Large intestine (tissue), 3 donors: ENCODE measurements at regions not wholly inside any gene's neighbourhood (a gene's known extent, or its start where the extent isn't known, plus 50 kb on each side); places are given as distances from the start of the nearest gene placed in this dataset.
"Not testable (repeated sequence)": the region's sequence is repeated elsewhere in the genome, so short reads cannot be mapped to it uniquely, and the experiment has no call there.

Experiments
- DNase-seq, 2 donors: peaks; one replicate each; pipeline versions ENCODE4 v3.0.0 to v3.0.0-alpha.2; 2013
- H3K27ac ChIP-seq: one replicate; pipeline ENCODE4 v1.5.1; 2013; ENCODE audit warnings: low read length
- H3K27me3 ChIP-seq: 2 replicates; pipeline ENCODE4 v1.6.1; 2013; ENCODE audit warnings: low read length; ENCODE audit not compliant: control insufficient read depth, insufficient read depth
- H3K36me3 ChIP-seq: 2 replicates; pipeline ENCODE4 v1.6.1; 2013; ENCODE audit warnings: low read length; ENCODE audit not compliant: control insufficient read depth, insufficient read depth
- H3K4me1 ChIP-seq: one replicate; pipeline ENCODE4 v1.6.1; 2013; ENCODE audit warnings: low read length; ENCODE audit not compliant: control insufficient read depth, insufficient read depth
- H3K4me3 ChIP-seq: one replicate; pipeline ENCODE4 v1.5.1; 2013; ENCODE audit warnings: low read length
- H3K9me3 ChIP-seq: one replicate; pipeline ENCODE4 v1.6.1; 2013; ENCODE audit warnings: mild to moderate bottlenecking, low read depth, low read length, moderate library complexity; ENCODE audit not compliant: control insufficient read depth
- WGBS: methylation state at CpG from one replicate; pipeline ENCODE4 v1.1.5; 2013; ENCODE audit warnings: low lambda C conversion rate; ENCODE audit not compliant: insufficient coverage; 5-methylcytosine and 5-hydroxymethylcytosine counted together

DNA sequence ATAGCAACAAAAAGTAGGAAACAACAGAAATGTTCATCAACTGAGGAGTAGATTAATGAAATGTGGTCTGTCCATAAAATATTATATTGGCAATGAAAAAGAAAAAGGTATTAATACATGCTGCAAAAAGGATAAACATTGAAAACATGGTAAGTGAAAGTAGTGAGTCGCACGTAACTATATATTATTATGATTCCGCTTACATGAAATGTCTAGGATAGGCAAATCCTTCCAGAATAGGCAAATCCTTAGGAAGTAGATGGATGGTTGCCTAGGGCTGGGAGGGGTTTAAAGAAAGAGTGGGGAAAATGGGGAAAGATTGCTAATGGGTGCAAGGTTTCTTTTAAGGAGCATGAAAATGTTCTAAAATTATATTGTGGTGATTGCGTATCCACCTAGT, 198.1 kb upstream of the WSB1 start:
- not testable (repeated sequence) for H3K4me3 ChIP-seq, H3K27ac ChIP-seq, DNase-seq, H3K9me3 ChIP-seq, H3K27me3 ChIP-seq, H3K4me1 ChIP-seq, H3K36me3 ChIP-seq
- 100% methylated on average over 1 of the region's 4 CpGs for WGBS

DNA sequence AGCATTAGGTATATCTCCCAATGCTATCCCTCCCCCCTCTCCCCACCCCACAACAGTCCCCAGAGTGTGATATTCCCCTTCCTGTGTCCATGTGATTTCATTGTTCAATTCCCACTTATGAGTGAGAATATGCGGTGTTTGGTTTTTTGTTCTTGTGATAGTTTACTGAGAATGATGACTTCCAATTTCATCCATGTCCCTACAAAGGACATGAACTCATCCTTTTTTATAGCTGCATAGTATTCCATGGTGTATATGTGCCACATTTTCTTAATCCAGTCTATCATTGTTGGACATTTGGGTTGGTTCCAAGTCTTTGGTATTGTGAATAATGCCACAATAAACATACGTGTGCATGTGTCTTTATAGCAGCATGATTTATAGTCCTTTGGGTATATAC, 194.6 kb upstream of the WSB1 start:
- H3K4me3 ChIP-seq, DNase-seq, H3K36me3 ChIP-seq, H3K9me3 ChIP-seq, H3K4me1 ChIP-seq, H3K27ac ChIP-seq, H3K27me3 ChIP-seq: not testable (repeated sequence)
- no CpG with 5 or more reads among the region's 2 CpGs for WGBS

DNA sequence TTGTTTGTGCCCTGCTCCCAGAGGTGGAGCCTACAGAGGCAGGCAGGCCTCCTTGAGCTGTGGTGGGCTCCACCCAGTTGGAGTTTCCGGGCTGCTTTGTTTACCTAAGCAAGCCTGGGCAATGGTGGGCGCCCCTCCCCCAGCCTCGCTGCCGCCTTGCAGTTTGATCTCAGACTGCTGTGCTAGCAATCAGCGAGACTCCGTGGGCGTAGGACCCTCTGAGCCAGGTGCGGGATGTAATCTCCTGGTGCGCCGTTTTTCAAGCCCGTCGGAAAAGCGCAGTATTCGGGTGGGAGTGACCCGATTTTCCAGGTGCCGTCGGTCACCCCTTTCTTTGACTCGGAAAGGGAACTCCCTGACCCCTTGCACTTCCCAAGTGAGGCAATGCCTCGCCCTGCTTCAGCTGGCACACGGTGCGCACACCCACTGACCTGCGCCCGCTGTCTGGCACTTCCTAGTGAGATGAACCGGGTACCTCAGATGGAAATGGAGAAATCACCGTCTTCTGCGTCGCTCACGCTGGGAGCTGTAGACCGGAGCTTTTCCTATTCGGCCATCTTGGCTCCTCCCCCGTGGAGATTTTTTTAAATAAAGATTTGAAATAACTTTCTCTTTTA, 189.2 kb upstream of the WSB1 start:
- not testable (repeated sequence) for H3K27me3 ChIP-seq, H3K9me3 ChIP-seq, DNase-seq, H3K36me3 ChIP-seq, H3K4me3 ChIP-seq, H3K4me1 ChIP-seq, H3K27ac ChIP-seq
- WGBS, result 87% methylated on average over 3 of the region's 31 CpGs

DNA sequence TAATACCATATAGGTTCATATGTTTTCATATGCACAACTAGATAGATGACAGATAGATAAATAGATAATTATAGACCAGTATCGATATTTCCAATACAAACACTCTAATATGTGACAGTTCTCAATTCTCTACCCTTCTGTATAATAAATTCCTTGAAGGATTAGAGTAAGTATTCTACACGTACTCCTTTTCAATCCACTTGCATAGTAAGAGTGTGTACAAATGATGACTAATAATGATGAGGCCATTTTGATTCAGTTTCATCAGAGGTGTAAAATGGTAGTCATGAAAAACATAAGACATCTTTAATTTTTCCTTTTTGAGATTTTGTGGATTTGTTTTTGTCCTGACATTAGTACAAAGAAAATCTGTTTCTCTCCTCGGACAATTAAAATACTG, 188.3 kb upstream of the WSB1 start:
- no peaks in the 10 kb centered on the region for H3K9me3 ChIP-seq
- no peak overlapping the region for H3K4me3 ChIP-seq
- no peak for DNase-seq
- H3K36me3 ChIP-seq, result no peaks in the 10 kb centered on the region
- H3K27ac ChIP-seq, result no peak overlapping the region
- no peaks in the 10 kb centered on the region for H3K4me1 ChIP-seq
- 55% methylated on average over 1 of the region's 3 CpGs for WGBS
- H3K27me3 ChIP-seq, result no peaks in the 10 kb centered on the region

DNA sequence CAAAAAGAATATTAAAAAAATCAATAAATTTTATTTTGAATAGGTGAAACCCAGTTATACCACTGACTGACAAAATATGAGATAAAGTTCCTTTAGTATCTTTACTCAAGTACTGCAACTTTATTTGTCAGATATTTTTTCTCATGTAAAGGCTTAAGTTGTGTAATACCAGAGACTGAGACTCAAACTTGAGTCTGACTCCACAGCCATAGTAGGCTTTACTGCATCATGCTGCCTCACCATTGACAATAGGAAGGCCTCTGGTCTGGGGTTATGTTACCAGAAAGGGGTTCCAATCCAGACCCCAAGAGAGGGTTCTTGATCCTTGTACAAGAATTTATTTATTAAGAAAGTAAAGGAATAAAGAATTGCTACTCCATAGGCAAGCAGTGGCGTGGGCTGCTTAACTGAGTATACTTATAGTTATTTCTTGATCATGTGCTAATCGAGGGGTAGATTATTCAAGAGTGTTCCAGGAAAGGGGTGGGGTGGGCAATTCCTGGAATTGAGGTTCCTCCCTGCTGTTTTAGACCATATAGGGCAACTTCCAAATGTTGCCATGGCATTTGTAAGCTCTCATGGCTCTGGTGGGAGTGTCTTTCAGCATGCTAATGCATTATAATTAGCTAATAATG, 187.4 kb upstream of the WSB1 start:
- WGBS, result no CpG with 5 or more reads among the region's 2 CpGs
- no peaks in the 10 kb centered on the region for H3K9me3 ChIP-seq
- DNase-seq, result no peak

DNA sequence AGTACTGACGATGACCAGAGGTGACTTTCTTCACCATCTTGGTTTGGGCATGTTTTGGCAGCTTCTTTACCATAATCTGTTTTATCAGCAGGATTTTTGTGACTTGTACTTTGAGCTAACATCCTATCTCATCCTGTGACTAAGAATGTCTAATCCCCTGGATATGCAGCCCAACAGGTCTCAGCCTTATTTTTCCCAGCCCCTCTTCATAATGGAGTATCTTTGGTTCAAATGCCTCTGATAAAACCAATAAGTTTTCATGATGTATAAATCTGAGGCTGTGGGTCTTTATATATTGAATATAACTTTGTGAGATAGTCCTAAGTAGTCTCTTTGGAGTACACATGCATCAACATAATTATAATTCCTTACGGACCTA, 186.9 kb upstream of the WSB1 start:
- Histone ChIP-seq H3K9me3 (no peaks in the 10 kb centered on the region), H3K4me3 (no peak overlapping the region), H3K4me1 (no peaks in the 10 kb centered on the region), H3K27me3 (no peaks in the 10 kb centered on the region), H3K27ac (no peak overlapping the region), H3K36me3 (no peaks in the 10 kb centered on the region)
- no peak for DNase-seq
- no CpG with 5 or more reads among the region's 2 CpGs for WGBS

More for the DNA sequence above, 187.4 kb upstream of the WSB1 start:
- Histone ChIP-seq H3K27me3 (no peaks in the 10 kb centered on the region), H3K4me3 (no peak overlapping the region), H3K36me3 (no peaks in the 10 kb centered on the region), H3K4me1 (no peaks in the 10 kb centered on the region), H3K27ac (no peak overlapping the region)

DNA sequence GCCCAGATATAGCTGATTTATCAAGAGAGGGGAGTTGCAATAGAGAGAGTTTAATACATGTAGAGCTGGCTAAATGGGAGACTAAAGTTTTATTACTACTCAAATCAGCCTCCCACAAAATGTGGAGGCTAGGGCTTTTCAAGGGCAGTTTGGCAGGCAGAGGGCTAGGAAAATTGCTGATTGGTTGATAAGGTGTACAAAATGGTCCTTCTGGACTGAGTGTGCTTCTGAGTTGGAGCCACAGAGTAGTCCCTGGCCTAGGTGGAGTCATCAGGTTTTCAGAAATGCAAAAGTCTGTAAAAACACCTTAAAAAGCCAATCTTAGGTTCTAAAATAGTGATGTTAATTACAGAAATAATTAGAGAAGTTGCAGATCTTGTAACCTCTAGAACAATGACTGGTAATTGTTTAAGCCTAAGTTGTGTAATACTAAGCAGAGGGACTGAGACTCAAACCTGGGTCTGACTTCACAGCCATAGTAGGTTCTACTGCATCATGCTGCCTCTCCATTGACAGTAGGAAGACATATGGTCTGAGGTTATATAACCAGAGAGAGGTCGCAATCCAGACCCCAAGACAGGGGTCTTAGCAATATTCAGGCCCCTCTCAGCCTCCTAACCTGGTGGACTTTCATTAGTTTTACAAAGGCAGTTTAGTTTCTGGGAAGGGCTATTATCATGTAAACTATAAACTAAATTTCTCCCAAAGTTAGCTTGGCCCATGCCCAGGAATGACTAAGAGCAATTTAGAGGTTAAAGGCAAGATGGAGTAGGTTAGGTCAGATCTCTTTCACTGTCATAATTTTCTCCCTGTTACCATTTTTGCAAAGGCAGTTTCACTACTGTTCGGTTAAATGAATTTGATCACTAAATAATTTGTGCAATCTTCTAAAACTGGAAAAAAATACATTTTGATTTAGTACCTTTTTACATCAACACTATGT, 186.3 kb upstream of the WSB1 start:
- H3K27me3 ChIP-seq, H3K27ac ChIP-seq, DNase-seq, H3K4me3 ChIP-seq, H3K9me3 ChIP-seq, H3K36me3 ChIP-seq, H3K4me1 ChIP-seq: not testable (repeated sequence)
- 83% methylated on average over 1 of the region's 2 CpGs for WGBS

DNA sequence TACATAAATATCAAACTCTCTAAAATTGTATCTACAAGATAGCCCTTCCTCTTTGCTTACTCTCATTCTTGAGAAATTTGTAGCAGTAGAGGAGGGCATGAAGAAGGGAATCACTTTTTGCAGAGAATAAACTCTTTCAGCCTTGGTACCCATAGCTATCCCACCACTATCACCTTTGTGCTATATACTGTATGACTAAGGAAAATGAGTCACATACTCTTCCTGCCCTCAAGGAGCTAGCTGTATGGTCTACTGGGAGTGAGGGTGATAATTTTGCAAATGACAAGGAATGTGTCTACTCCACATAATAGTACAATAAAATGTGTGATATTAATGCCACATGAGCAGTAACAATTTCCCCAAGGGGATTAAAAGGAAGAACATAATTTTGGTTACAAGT, 184.6 kb upstream of the WSB1 start:
- Histone ChIP-seq H3K9me3 (no peaks in the 10 kb centered on the region), H3K27me3 (no peaks in the 10 kb centered on the region), H3K36me3 (no peaks in the 10 kb centered on the region), H3K4me1 (no peaks in the 10 kb centered on the region), H3K27ac (no peak overlapping the region), H3K4me3 (no peak overlapping the region)
- DNase-seq, result no peak

DNA sequence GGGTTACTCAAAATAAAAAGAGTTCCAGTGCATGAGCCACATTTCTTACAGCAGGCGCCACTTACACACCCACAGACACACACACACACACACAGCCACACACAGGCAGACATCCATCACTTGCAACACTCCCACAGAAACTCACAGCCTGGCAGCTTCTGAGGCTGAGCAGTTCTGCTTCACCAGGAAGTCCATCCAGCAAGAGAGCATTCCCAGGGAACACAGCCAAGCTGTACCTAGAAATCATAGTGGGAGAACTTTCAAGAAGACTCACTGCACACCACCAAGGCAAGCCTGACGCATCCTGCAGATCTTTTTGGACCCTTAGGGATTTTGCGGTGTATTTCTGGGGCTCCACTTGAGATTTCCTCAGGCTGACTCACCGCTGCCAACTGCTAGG, 140.9 kb upstream of the WSB1 start:
- no CpG with 5 or more reads among the region's 4 CpGs for WGBS
- Histone ChIP-seq H3K27me3 (no peaks in the 10 kb centered on the region), H3K4me1 (no peaks in the 10 kb centered on the region), H3K36me3 (no peaks in the 10 kb centered on the region), H3K27ac (no peak overlapping the region), H3K4me3 (no peak overlapping the region), H3K9me3 (peaks cover 10% of the 10 kb centered on the region)
- no peak for DNase-seq

DNA sequence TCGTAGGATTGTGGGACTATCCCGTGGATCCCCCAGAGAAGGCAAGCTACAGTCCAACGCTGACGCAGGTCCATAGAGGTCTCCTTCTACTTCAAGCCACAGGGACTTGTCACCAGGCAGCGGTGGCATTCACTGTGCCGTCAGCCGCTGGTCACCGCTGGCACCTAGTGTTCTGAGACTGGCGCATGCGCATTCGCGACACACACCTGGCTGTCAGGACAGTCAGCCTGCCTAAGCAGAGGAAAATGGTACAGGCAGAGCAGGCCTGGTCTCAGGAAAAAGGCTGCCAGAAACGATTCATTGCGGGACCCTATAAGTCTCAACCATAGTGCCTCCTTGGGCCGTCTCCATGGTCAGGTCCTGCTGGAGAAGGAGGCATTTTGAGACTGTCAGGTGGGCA, 138.0 kb upstream of the WSB1 start:
- Histone ChIP-seq H3K4me3 (no peak overlapping the region), H3K27me3 (no peaks in the 10 kb centered on the region), H3K9me3 (peaks cover 12% of the 10 kb centered on the region), H3K36me3 (no peaks in the 10 kb centered on the region), H3K4me1 (no peaks in the 10 kb centered on the region), H3K27ac (no peak overlapping the region)
- DNase-seq, result no peak
- no CpG with 5 or more reads among the region's 15 CpGs for WGBS
